ENCODE measurements at regions not wholly inside any gene's neighbourhood (a gene's known extent, or its start where the extent isn't known, plus 50 kb on each side); places are given as distances from the start of the nearest gene placed in this dataset.

DNA sequence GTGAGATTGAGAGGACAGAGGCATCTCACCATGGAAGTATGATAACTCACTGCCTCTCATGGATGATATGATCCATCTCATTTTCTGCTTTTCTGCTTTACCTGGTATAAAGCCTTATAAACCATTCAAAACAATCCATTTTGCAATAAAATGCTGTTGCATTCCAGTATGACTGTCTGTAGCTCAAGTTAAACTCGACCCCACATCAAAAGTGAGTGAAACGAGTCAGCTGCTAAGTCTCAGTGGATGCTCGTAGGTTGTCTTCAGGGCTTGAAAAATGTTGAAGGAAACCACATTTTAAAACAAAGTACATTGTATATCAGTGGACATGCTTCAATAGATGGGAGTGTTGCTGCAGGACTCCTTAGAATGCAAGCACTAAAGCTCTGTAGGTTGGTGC is 839.0 kb downstream of the TUSC7 start:
- Histone ChIP-seq H3K4me1 (ENCODE audit: low read depth) (no peaks in the 10 kb centered on the region), H3K36me3 (ENCODE audit: low read depth) (no peaks in the 10 kb centered on the region), H3K9me3 (no peaks in the 10 kb centered on the region), H3K4me3 (no peak overlapping the region)
- TF ChIP-seq, protein P1, sequence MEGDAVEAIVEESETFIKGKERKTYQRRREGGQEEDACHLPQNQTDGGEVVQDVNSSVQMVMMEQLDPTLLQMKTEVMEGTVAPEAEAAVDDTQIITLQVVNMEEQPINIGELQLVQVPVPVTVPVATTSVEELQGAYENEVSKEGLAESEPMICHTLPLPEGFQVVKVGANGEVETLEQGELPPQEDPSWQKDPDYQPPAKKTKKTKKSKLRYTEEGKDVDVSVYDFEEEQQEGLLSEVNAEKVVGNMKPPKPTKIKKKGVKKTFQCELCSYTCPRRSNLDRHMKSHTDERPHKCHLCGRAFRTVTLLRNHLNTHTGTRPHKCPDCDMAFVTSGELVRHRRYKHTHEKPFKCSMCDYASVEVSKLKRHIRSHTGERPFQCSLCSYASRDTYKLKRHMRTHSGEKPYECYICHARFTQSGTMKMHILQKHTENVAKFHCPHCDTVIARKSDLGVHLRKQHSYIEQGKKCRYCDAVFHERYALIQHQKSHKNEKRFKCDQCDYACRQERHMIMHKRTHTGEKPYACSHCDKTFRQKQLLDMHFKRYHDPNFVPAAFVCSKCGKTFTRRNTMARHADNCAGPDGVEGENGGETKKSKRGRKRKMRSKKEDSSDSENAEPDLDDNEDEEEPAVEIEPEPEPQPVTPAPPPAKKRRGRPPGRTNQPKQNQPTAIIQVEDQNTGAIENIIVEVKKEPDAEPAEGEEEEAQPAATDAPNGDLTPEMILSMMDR (IDR thresholded peaks at IDR 0.05) = no peak
- intact Hi-C loops (cut with DNase I, micrococcal nuclease) = no loop called here
- no peak for ATAC-seq
- DNase-seq = no peak

DNA sequence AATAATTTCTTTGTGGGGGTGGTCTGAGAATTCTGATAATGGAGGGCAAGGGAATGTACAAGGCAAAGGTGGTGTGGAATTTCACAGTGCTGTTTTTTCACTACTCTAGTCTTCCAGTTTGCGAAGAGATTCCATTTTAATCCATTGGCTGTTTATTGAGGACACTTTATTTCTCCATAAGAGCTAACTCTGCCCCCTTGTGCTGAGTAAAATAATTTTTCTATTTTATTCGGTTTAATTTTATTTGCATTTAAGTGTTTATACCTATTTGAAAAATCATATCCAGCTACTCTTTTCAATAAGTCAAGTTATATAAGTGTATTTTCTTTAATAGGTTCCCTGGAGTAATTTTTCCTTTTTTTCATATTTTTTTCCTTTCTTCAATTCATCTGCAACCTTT is 840.1 kb downstream of the TUSC7 start:
- H3K4me1 ChIP-seq (ENCODE audit: low read depth) = no peaks in the 10 kb centered on the region
- DNase-seq (no peak), ATAC-seq (no peak)
- TF ChIP-seq, protein P1 (IDR thresholded peaks at IDR 0.05) = no peak
- H3K9me3 ChIP-seq = no peaks in the 10 kb centered on the region
- no peak overlapping the region for H3K4me3 ChIP-seq
- intact Hi-C loops (cut with DNase I, micrococcal nuclease) = no loop called here
- no peaks in the 10 kb centered on the region for H3K36me3 ChIP-seq (ENCODE audit: low read depth)

DNA sequence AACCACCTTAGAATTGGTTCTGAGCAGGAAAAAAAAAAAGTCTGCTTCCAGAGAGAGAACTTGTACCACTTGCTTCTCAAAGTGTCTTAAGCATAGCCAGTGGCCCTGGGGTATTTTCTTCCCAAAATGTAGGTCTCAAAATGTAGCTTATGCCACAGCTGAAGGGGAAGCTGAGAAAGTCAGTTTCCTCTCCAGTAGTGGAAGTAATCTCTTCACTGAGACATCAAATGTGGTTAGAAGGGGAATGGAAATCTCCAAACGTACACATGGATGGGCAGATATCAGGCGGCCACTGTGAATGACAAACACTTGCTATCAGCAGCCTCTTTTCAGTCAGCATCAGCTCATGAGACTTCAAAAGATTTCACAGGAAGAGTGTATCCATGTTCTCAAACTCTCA is 841.2 kb downstream of the TUSC7 start:
- no peak for ATAC-seq
- TF ChIP-seq, protein P1 (IDR thresholded peaks at IDR 0.05) = no peak

DNA sequence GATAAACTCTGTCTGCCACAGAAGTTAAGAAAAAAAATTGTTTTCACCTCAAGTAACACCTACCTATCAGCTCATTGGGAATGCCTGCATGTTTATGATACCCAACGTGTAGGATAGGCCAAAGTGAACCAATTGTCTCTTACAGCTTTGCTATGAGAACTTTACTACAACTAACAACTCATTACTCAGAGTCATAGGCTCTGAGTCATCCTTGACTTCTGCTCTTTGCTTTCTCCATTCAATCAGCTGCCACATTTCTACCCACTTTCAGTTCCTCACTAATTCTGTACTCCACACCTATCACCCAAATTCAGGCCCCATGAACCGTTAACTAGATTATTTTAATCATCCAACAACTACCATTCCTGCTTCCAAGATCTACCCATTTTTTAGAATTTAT is 843.9 kb downstream of the TUSC7 start:
- H3K9me3 ChIP-seq = no peaks in the 10 kb centered on the region

More for the DNA sequence above, 841.2 kb downstream of the TUSC7 start:
- Histone ChIP-seq H3K9me3 (no peaks in the 10 kb centered on the region), H3K36me3 (ENCODE audit: low read depth) (no peaks in the 10 kb centered on the region), H3K4me1 (ENCODE audit: low read depth) (no peaks in the 10 kb centered on the region), H3K4me3 (no peak overlapping the region)
- DNase-seq = no peak
- intact Hi-C loops (cut with DNase I, micrococcal nuclease) = no loop called here

DNA sequence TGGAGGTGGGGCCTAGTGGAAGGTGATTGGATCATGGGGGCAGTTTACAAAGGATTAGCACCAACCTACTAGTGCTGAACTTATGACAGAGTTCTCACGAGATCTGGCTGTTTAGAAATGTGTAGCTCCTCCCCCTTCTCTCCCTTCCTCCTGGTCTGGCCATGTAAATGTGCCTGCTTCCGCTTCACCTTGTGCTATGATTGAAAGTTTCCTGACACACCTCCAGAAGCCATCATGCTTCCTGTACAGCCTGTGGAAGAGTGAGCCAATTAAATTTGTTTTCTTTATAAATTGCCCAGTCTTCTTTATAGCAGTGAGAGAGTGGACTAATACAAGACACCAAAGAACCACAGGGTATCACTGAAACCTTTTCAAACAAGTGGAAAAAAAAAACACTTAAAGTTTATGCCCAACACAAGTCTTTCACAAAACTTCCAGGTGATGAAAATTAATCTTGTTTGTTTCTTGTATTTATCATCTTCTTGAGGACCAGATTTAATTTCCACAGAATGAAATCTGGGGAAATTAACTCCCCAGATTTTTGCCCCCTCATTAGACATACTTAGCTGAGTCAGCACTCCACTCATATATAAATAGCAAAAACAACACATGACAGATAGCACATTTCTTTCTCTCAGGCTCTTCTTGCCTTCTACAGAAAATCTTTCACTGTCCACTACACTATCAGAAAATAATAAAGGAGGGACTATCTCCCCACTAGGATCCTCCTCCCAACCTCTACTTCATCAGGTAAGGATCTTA is 847.2 kb downstream of the TUSC7 start:
- ATAC-seq = no peak
- Histone ChIP-seq H3K36me3 (ENCODE audit: low read depth) (no peaks in the 10 kb centered on the region), H3K4me1 (ENCODE audit: low read depth) (no peaks in the 10 kb centered on the region), H3K4me3 (no peak overlapping the region), H3K9me3 (no peaks in the 10 kb centered on the region)
- intact Hi-C loops (cut with DNase I, micrococcal nuclease) = no loop called here
- TF ChIP-seq, protein P1 (IDR thresholded peaks at IDR 0.05) = no peak
- DNase-seq = no peak

More for the DNA sequence above, 843.9 kb downstream of the TUSC7 start:
- Histone ChIP-seq H3K36me3 (ENCODE audit: low read depth) (no peaks in the 10 kb centered on the region), H3K4me1 (ENCODE audit: low read depth) (no peaks in the 10 kb centered on the region), H3K4me3 (no peak overlapping the region)
- DNase-seq = no peak
- TF ChIP-seq, protein P1 (IDR thresholded peaks at IDR 0.05) = no peak
- peak; percentile 25 for ATAC-seq
- intact Hi-C loops (cut with DNase I, micrococcal nuclease) = no loop called here
